Smooth muscle cell (in vitro differentiated cells): ENCODE measurements at regions not wholly inside any gene's neighbourhood (a gene's known extent, or its start where the extent isn't known, plus 50 kb on each side); places are given as distances from the start of the nearest gene placed in this dataset.
"Not testable (repeated sequence)": the region's sequence is repeated elsewhere in the genome, so short reads cannot be mapped to it uniquely, and the experiment has no call there.

Experiments used
- DNase-seq: peaks from one replicate; lab custom pipeline; 2025; ENCODE audit not compliant: unreplicated experiment; lab: John Stamatoyannopoulos, UW
- H2AFZ ChIP-seq: fragments of 200-600 bp; sonication (generic); 2 replicates; pipeline ENCODE4 v1.6.0; 2016; ENCODE audit warnings: antibody characterized with exemption, low read depth, mild to moderate bottlenecking
- H3F3A ChIP-seq: fragments of 200-600 bp; sonication (generic); 2 replicates; pipeline ENCODE4 v1.6.0; 2017; ENCODE audit warnings: antibody characterized with exemption, low read depth
- H3K27ac ChIP-seq: fragments of 200-600 bp; sonication (generic); 2 replicates; pipeline ENCODE4 v1.5.1; 2016; ENCODE audit warnings: low read depth, mild to moderate bottlenecking
- H3K27me3 ChIP-seq: fragments of 200-600 bp; sonication (generic); 2 replicates; pipeline ENCODE4 v1.6.1; 2016; ENCODE audit warnings: low read depth, mild to moderate bottlenecking
- H3K36me3 ChIP-seq: fragments of 200-600 bp; sonication (generic); 2 replicates; pipeline ENCODE4 v1.5.1; 2016; ENCODE audit warnings: low read depth
- H3K4me1 ChIP-seq: fragments of 200-600 bp; sonication (generic); 2 replicates; pipeline ENCODE4 v1.5.1; 2016; ENCODE audit warnings: low read depth
- H3K4me2 ChIP-seq: fragments of 200-600 bp; sonication (generic); 2 replicates; pipeline ENCODE4 v1.6.0; 2016; ENCODE audit warnings: mild to moderate bottlenecking
- H3K4me3 ChIP-seq: fragments of 200-600 bp; sonication (generic); 2 replicates; pipeline ENCODE4 v1.5.1; 2016; ENCODE audit warnings: mild to moderate bottlenecking
- H3K79me2 ChIP-seq: fragments of 200-600 bp; sonication (generic); 2 replicates; pipeline ENCODE4 v1.6.0; 2016; ENCODE audit warnings: low read depth, mild to moderate bottlenecking
- H3K9ac ChIP-seq: fragments of 200-600 bp; sonication (generic); 2 replicates; pipeline ENCODE4 v1.6.0; 2016; ENCODE audit warnings: low read depth
- H3K9me3 ChIP-seq: fragments of 200-600 bp; sonication (generic); replicated peaks from 2 replicates; pipeline ENCODE4 v1.5.1; 2016; ENCODE audit warnings: low read depth
- H4K20me1 ChIP-seq: fragments of 200-600 bp; sonication (generic); 2 replicates; pipeline ENCODE4 v1.6.0; 2016; ENCODE audit warnings: low read depth
- WGBS: methylation state at CpG from one replicate; pipeline ENCODE4 v1.1.7; 2016; ENCODE audit warnings: low lambda C conversion rate; 5-methylcytosine and 5-hydroxymethylcytosine counted together
- TF ChIP-seq, protein P1 (sequence below): fragments of 200-600 bp; sonication (generic); IDR thresholded peaks from 2 replicates; pipeline ENCODE4 v1.5.1; 2017; ENCODE audit warnings: borderline replicate concordance, mild to moderate bottlenecking, antibody characterized with exemption; ENCODE audit not compliant: insufficient read depth, poor library complexity, severe bottlenecking

DNA sequence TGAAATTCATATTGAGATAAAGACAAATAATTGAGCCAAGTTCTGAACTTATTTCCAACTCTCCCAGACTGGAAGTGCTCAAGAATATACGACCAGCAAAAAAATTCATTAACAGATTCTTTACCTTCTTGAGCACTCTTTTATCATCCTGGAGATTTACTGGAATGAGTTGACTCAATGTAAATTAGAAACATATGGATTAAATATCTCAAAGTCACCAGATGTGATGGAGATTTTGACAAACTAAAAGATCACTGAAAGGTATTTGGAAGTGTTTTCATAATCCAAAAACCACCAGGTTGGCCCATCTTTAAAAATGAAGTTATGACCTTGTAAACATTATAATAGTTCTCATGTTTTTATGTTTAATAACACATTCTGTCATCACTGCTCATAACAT, 433.2 kb upstream of the RASGRP1 start:
- H3K4me3 ChIP-seq = no peak overlapping the region
- H4K20me1 ChIP-seq = no peaks in the 10 kb centered on the region
- no peaks in the 10 kb centered on the region for H3K4me1 ChIP-seq
- no peak overlapping the region for H3K27ac ChIP-seq
- TF ChIP-seq, protein P1, sequence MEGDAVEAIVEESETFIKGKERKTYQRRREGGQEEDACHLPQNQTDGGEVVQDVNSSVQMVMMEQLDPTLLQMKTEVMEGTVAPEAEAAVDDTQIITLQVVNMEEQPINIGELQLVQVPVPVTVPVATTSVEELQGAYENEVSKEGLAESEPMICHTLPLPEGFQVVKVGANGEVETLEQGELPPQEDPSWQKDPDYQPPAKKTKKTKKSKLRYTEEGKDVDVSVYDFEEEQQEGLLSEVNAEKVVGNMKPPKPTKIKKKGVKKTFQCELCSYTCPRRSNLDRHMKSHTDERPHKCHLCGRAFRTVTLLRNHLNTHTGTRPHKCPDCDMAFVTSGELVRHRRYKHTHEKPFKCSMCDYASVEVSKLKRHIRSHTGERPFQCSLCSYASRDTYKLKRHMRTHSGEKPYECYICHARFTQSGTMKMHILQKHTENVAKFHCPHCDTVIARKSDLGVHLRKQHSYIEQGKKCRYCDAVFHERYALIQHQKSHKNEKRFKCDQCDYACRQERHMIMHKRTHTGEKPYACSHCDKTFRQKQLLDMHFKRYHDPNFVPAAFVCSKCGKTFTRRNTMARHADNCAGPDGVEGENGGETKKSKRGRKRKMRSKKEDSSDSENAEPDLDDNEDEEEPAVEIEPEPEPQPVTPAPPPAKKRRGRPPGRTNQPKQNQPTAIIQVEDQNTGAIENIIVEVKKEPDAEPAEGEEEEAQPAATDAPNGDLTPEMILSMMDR = no peak
- no peaks in the 10 kb centered on the region for H3K27me3 ChIP-seq
- H2AFZ ChIP-seq = no peak overlapping the region
- no peak overlapping the region for H3K9ac ChIP-seq
- no peak overlapping the region for H3K4me2 ChIP-seq
- DNase-seq = no peak
- no peaks in the 10 kb centered on the region for H3K9me3 ChIP-seq
- no peaks in the 10 kb centered on the region for H3K79me2 ChIP-seq
- no peaks in the 10 kb centered on the region for H3K36me3 ChIP-seq
- H3F3A ChIP-seq = no peaks in the 10 kb centered on the region
- WGBS = 84% methylated on average over 1 of the region's 1 CpG

DNA sequence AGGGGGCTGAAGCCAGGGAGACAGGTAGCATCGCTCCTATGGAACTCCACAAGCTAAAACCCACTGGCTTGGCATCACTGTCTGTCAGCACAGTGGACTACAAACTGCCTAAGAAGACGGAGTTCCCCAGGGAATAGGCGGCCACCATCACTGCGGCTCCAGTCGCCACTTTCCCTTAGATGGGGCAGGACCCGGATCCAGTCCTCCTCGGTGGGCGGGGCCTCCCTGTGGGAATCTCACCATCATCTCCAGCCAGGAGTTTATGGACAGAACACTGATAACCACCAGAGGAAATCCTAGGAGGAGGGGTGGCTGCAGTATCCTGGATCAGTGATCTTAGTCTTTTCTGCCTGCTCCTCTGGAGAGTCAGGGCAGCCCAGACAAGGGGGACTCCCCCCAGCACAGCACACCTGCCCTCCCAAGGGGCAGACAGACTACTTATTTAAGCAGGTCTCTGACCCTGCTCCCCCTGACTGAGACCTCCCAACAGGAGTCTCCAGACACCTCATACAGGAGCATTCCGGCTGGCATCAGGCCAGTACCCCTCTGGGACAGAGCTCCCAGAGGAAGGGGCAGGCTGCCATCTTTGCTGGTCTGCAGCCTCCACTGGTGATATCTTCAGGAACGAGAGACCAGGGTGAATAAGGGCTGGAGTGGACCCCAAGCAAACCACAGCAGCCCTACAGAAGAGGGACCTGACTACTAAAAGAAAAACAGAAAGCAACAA, 435.6 kb upstream of the RASGRP1 start:
- H3K9ac ChIP-seq = no peak overlapping the region
- DNase-seq = no peak
- no peak overlapping the region for H3K4me3 ChIP-seq
- H3K79me2 ChIP-seq = no peaks in the 10 kb centered on the region
- H3K27me3 ChIP-seq = no peaks in the 10 kb centered on the region
- H4K20me1 ChIP-seq = no peaks in the 10 kb centered on the region
- no peaks in the 10 kb centered on the region for H3K4me1 ChIP-seq
- H2AFZ ChIP-seq = no peak overlapping the region
- no peaks in the 10 kb centered on the region for H3F3A ChIP-seq
- 97% methylated on average over 10 of the region's 10 CpGs for WGBS
- TF ChIP-seq, protein P1 = no peak
- H3K9me3 ChIP-seq = peaks cover 4% of the 10 kb centered on the region
- H3K27ac ChIP-seq = no peak overlapping the region
- no peaks in the 10 kb centered on the region for H3K36me3 ChIP-seq
- no peak overlapping the region for H3K4me2 ChIP-seq

DNA sequence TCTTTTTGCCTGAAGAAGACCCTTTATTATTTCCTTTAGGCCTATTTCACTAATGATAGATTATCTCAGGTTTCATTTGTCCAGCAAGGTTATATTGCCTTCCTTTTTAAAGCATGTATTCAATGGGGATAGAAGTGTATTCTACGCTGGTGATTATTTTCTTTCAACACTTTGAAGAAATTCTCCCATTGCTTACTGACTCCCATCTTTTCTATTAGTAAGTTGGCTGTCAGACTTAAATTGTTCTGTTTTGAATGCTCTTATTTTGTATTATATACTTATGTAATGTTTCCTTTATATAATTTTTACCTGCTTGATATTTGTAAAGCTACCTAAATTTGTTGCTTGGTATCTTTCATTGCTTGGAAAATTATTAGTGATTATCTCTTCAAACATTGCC, 445.1 kb upstream of the RASGRP1 start:
- Histone ChIP-seq H3K9ac (no peak overlapping the region), H3K79me2 (no peaks in the 10 kb centered on the region), H3K36me3 (no peaks in the 10 kb centered on the region), H4K20me1 (no peaks in the 10 kb centered on the region), H3F3A (no peaks in the 10 kb centered on the region), H3K4me3 (no peak overlapping the region), H3K27ac (no peak overlapping the region), H3K4me1 (no peaks in the 10 kb centered on the region), H3K4me2 (no peak overlapping the region), H3K9me3 (peaks cover 21% of the 10 kb centered on the region), H3K27me3 (no peaks in the 10 kb centered on the region), H2AFZ (no peak overlapping the region)
- 100% methylated on average over 1 of the region's 1 CpG for WGBS
- DNase-seq = no peak
- TF ChIP-seq, protein P1 = no peak

DNA sequence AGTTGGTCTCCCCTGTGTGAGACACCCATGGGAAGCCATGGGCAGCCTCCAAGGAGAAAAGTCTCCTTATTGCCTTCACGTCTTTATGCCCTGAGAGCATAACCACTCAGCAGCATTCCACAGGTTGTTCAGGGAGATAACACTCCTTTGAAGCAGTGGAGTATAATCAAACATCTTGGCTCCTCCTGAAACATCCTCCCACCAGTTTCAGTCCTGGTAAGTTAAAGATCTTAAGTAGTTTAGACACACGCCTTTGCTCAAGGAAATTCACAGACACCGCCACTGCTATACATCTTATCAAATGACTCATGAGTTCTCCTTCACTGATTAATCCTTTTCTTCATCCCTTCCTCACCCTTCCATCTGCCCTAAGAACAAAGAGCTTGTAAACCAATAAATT, 446.5 kb upstream of the RASGRP1 start:
- H3K9ac ChIP-seq, H3F3A ChIP-seq, H2AFZ ChIP-seq, H3K79me2 ChIP-seq, H3K4me2 ChIP-seq, H3K27me3 ChIP-seq, H3K27ac ChIP-seq, H3K36me3 ChIP-seq, H3K4me3 ChIP-seq, DNase-seq, H4K20me1 ChIP-seq, H3K4me1 ChIP-seq: not testable (repeated sequence)
- WGBS = 29% methylated on average over 3 of the region's 3 CpGs
- H3K9me3 ChIP-seq = peaks cover 18% of the 10 kb centered on the region
